GM19463 (cell line): ENCODE measurements at regions not wholly inside any gene's neighbourhood (a gene's known extent, or its start where the extent isn't known, plus 50 kb on each side); places are given as distances from the start of the nearest gene placed in this dataset.
"Not testable (repeated sequence)": the region's sequence is repeated elsewhere in the genome, so short reads cannot be mapped to it uniquely, and the experiment has no call there.

Experiments used
- ATAC-seq: cut with Tn5 transposase; IDR thresholded peaks from one replicate; pipeline ENCODE4 v1.9.1; 2021; ENCODE audit warnings: mild to moderate bottlenecking, moderate library complexity; ENCODE audit not compliant: unreplicated experiment

DNA sequence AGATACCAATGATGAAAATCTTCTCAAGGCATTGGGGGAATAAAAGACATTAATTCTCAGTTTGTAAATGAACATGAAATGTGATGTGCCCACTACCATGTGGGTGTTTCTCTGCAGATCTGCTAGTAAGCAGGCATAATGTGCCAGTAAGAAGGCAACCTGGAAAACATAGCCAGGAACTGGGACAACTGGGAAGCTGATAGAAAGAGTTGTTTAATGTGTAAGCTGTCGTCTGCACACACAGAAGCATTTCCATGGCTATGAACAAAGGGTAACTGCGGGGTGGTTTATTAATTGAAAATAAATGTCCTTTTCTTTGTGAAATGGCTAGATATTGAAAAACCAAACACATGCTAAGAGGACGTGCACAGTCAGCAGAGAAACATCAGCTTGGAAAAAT is 52.0 kb downstream of the ZC3H11B start:
- ATAC-seq: no peak

DNA sequence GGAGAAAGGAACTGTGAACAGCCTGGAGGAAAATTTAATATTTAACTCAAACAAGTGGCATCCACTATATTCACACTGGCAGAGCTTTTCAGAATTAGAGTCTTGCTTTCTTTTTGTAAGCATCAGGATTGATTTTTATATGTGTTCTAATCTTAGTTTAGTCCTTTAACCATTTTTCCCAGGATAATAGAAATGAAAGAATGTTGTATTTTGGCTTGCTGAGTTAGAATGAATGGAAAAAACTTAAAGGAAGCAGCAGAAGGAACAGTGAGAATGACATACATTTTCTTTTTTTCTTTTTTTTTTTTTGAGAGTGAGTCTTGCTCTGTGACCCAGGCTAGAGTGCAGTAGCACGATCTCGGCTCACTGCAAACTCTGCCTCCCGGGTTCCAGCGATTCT is 53.0 kb downstream of the ZC3H11B start:
- ATAC-seq: no peak

DNA sequence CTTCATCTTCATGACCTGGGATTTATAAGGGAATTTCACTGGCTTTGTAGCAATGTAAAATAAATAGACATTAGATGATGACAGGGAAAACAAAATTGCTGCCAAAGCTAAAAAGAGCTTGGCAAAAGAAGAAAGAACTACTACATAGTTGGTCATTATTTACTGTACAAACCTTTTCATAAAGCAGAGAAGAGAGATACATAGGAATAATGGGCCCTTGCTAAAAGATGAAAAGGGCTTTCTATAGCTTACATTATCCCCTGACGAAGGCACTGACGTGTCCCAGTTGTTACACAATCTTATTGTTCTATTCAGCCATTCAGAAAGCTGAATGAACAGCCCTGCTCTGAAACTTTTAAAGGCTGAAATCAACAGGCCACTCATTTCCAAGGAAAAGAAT is 57.1 kb downstream of the ZC3H11B start:
- ATAC-seq: no peak

DNA sequence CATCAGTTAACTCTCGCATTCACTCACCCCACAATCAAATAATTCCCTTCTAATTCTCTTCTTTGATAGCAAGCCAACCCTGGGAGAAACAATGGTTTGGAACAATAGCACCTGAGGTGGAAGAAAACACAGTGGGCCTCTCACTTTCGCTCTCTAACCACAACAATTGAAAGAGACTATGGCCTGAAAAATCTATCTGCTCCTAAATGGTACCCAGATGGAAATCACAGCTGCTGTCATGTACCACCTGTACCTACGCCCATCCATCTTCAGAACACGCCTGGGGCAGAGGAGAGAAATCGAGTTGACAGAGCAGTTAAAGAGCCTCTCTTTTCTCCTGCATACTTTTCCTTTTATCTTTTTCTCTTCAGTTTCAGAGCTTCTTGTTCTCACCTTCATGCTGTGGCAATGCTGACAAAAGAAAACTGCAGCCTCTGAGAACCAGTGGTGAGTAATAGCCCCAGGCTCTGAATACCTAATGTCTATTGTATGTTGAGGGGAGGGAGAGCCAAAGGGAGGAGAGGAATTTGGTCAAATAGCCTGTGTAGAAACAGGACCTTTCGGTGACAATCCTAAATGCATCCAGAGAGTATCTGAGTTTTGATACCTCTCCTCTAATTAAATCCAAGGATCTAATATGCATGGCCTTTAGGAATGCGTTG is 57.7 kb downstream of the ZC3H11B start:
- no peak for ATAC-seq

DNA sequence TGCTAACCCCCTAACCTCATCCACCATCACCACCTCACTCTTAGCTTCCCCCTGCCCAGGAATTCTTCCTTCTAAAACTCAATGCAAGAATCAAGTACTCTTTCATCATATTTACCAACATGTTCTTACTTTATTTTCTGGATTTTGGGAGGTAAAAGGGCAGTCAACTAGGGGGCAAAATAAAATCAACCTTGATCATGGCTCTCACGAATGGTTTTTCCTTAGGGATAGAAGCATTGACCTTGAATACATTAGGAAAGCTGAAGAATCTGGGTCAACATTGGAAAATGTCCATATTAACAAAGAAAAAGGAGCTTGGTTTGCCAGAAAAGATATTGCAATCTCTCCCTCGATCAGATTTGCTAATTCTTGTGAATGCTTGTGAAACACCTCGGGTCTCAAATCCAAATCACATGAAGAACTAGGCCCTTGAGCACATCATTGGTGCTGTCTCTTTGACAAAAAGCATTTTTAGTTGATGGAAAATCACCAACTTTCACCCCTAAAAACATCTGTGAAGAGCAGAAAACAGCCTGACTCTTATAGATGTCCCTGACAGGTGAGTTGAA is 58.9 kb downstream of the ZC3H11B start:
- ATAC-seq: no peak

DNA sequence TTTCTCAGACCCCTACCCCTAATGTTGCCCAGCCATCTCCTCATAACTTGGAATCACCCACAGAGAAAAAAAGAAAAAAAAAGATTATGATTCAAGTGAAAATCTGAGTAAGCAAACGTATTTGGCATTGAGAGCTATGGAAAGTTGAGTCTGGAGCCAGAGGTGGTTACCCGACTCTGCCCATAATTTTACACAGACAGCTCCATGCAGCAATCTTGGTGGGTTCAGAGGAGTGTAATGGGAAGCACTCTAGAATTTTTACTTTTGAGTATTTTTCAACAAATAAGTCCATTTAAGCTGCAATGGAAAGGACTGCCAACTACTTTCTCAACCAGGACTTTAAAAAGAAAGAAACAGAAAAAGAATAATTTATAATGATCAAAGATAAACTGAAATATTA is 62.7 kb downstream of the ZC3H11B start:
- no peak for ATAC-seq

DNA sequence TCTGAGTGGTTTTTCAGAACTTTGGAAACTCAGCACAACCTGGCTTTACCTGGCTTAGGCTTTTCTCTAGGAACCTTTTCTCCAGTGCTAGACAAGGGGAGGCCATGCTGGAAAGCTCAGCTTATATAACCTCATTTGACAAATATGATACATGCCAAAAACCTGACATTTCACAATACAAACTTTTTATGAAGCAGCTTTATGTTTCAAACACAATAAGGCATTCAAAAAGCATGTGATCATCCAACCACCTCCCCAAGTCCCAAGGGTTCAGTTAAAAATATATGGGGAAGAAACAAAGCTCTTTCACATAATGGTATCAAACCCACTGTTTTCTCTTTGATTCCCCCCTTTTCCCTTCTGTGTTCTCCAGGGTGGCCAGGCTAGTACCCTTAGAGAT is 63.7 kb downstream of the ZC3H11B start:
- ATAC-seq: no peak

DNA sequence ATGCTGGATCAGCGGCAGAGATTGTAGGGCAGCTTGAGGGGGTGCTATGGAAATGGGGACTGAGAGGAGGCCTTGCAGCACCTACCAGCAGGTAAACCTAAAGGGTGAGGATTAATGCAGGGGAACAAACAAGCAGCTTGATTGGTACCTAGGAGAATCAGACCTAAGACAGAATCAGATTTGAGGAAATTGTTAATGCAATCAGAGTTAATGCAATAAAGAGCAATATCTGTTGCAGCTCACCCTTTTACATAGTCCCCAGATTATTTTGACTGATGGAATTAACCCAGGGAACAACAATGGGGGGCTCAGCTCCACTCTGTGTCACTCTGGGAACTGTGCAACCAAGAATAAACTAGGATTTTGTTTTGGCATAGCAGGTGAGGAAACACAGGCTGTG is 64.5 kb downstream of the ZC3H11B start:
- ATAC-seq: no peak

DNA sequence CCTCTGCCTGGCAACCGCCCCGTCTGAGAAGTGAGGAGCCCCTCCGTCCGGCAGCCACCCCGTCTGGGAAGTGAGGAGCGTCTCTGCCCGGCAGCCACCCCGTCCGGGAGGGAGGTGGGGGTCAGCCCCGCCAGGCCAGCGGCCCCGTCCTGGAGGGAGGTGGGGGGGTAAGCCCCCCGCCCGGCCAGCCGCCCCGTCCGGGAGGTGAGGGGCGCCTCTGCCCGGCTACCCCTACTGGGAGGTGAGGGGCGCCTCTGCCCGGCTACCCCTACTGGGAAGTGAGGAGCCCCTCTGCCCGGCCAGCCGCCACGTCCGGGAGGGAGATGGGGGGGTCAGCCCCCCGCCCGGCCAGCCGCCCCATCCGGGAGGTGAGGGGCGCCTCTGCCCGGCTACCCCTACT is 67.1 kb downstream of the ZC3H11B start:
- not testable (repeated sequence) for ATAC-seq

DNA sequence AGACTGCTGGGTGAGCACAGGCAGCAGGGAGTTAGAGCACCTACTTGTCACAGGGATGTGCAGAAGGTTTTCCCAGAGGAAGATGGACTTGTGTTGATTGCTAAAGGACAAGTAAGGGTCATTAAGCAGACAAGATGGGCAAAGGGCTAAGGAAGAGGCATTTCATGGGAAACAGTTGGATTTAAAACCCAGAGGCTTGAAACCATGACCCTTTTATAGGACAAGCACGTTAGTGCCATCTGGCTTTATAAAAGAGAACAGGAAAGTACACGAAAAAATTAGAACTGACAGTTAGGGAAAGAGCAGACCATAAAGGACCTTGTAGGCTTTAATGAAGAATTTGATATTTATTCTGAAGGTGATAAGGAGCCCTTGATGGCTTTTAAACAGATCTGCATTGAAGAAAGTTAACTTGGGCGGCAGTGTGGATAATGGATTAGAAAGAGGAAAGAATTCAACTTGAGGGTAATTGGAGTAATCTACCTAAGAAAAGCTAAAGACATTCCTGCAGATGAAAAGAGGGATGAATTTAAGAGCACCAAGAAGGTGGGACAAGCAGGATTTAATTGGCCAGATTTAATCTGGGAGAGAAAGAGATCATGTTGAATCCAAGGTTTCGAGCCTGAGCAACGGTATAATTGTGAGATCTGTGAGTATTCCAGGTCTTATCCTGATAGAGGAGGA is 68.6 kb downstream of the ZC3H11B start:
- ATAC-seq: no peak

DNA sequence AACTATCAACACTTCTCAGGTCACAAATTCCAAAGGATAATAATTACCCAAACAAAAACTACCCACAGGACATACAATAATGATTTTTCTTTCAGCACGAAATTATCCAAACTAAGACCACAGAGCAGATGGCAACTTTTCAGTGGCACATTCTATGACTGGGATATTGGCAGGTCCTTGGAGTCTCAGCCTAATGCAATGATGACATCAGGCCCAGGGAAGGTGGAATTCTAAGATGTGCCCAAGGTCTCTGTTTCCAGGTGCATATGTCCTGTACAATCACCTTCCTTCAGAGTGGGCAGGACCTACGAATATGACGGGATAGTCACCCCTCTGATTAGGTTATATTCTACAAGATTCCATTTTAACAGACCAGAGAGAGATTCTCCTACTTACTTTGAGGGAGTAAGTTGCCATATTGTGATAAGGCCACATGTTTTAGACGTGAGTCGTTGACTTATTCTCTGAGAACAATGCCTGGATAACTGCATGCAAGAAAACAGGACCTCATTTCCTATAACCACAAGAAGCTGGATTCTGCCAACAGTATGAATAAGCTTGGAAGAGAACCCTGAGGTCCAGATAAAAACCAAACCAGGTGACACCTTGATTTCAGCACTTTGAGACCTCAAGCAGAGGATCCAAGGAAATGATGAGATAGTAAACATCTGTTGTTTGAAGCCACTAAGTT is 69.9 kb downstream of the ZC3H11B start:
- ATAC-seq: no peak

DNA sequence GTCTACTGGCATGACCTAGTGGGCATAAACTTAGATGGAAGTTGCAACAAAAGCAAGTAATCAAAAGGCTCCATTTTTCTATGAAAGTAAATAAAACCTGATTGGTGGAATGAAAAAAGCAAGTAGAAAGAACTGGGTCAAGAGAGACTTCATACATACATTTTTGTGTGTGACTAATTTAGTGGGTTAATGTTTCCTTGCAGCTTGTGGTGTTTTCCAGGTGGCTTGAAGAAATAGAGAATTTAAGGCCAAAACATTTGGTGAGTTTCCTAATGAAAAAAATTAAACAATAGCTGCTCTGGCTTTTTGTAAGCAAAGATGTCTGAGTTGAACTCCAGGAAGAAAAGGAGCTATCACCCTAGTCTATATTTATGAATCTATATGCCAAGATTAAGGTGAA is 71.0 kb downstream of the ZC3H11B start:
- no peak for ATAC-seq

DNA sequence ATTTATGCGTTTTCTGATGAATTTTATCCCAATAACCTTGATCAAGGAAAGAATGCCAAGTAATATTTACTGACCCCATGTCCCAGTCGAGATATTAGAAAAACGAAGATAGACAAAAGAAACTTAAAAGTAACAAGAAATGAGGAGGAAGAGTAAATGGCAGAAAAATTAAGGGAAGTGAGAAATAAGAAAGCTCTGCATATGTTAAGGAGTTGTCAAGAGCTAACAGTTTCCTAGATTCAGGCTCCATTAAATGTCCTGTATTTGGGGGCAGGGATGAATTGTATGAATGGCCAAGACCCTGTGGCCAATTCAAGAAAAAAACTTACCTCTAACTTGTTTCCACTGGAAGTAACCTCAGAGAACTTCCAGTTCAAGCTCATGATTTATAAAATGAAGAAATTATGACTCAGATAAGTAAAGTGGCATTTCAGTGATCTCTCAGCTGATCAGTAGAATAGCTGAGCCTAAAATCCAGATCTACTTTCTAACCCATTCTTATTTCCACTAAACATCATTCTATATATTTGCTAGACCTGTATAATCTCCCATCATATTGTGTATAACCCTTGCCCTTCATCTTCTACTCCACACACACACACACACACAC is 73.2 kb downstream of the ZC3H11B start:
- ATAC-seq: no peak

DNA sequence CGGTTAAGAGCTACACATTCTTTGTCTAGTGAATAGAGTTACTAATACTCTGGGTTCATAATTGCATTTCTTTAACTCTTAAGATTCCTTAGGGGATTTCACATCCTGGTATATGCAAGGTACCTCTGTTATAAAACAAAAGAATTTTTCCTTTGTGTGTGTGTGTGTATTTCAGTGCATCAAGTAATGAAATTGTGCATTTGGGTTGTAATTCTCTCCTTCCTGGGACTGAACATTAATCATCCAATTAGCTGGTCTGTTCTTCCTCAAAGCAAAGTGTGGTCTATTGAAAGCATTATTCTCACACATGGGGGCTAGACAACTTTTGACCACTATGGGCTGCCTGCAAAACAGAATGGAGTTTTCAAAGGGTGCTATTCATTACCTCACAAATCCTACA is 74.0 kb downstream of the ZC3H11B start:
- ATAC-seq: no peak

DNA sequence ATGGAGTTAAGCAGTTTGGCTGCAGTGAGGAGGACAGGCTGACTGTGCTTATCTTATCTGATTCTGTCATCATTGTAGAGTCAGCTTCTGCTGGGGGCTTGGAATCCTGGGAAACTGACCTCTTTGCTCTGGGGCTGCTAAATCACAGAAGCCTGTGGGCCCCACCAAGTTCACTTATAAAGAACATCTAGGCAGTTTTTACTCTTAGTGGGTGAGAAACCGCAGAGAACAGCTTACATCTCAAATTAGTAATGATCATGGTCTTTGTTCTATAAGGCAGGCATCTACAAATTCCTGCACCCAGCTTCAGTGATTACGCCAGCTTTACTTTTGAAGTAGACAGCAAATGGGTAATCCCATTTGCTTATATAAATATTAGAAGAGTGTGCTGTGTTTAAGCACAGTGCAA is 75.7 kb downstream of the ZC3H11B start:
- ATAC-seq: no peak

DNA sequence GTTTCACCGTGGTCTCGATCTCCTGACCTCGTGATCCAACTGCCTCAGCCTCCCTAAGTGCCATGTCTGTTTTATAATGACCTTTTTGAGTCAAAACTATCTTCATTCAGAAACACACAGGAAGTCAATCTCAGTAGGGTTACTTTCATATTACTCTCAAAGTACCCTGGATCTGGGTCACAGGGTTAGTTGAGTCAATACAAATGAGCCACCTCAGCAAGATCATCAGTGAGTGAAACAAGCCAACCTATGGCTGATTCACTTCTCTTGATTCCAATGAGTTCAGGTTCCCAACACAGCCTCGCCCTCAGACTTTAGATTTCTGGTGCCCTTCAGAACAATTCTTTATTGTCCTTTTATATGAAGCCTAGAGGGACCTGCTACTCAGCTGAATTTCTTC is 76.9 kb downstream of the ZC3H11B start:
- ATAC-seq: no peak

DNA sequence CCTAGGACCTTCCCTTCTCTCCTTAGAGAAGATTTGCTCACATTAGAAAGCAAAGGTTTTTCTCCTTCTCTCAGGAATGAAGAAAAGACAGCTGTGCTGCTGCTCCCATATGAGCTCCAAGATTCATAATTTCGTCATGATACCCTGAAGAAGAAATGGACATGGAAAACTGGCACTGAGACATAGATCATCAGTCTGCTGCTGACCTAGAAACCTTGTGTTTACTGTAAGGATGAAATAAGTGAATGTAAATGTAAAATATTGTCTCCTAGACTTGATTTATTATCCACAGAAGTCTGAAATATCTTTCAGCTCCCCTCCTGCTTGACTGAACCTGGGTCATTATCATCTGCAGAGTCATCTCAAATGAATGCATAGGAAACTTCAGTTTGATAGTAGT is 77.9 kb downstream of the ZC3H11B start:
- ATAC-seq: no peak

DNA sequence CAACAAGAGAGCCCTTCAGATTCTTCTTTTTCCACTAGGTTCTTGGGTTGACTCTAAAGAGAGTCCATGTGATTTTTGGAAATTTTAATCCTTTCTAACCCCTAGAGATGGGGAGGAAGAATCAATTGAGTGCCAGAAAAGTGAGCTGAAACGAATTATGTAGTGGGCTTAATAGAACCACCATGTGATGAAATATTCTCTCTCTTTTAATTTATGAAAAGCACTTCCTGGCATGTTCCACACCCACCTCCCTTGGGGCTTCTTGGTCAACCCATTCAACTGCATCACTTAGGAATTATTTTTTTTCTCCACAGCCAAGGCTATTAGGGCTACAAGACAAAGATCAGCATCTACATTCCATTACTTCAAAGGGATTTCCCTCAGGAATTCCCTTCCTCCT is 79.6 kb downstream of the ZC3H11B start:
- ATAC-seq: no peak

DNA sequence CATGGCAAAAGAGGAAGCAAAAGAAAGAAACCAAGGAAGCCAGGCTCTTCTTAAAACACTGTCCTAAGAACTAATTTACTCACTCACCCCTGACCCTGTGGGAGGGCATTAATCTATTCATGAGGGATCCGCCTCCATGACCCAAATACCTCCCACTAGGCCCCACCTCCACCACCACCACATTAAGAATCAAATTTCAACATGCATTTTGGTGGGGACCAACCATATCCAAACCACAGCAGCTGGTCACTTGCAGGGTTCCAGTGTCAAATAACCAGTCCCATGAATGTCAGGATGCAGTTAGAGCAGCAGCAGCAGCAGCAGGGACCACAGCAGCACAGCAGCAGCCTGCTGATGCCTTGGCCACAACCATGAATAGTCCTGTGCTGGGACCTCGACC is 83.8 kb downstream of the ZC3H11B start:
- ATAC-seq: no peak

DNA sequence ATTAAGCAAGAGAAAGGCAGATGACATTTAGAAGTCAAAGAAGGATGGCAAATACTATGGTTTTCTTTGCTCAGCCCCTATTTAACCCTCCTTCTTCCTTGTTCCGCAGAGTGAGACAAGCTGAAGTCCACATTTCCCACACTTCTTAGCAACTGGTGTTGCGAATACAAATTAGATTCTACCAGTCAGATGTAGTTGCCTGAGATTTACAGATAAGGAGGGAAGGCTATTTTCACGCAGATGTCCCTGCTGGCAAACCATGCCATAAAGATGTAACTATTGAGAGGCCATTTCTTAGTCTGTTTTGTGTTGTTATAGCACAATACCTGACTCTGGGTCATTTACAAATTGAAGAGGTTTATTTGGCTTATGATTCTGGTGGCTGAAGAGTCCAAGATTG is 84.3 kb downstream of the ZC3H11B start:
- ATAC-seq: no peak

DNA sequence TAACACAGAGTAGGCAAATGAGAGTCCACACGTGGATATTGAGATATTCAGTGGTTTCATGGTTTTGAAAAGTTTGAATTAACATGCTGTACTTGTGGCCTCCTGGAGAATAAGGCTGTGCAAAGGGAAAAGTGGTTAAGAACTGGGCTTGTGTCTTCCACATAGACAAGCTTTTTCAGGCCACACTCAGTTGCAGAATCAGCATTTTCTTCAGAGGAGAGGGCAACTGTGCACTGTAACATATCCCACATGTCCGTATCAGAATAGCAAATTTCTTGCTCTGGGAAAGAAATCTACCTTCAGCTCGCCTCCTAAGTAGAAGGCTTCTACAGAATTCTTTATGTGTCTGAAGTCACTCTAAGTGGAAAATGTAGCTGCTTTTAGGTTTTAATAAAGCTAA is 84.9 kb downstream of the ZC3H11B start:
- no peak for ATAC-seq

DNA sequence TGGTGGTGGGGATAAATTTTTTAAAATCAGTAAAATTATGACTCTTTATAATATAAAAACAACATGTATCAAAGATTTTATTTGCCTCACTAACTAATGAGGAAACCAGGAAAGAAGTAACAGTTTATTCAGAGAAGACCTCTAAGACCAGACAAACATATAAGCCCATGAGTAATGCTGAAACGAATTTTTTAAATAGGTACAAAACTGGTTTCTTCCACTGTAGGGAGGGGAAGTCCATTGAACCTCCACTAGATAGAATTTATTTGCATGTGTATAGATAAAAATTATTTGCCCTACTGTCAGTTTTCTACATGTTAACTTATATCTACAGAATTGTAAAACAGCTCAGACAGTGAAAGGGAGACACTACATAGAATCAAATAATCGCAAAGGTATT is 86.8 kb downstream of the ZC3H11B start:
- no peak for ATAC-seq
